ENCODE measurements at regions not wholly inside any gene's neighbourhood (a gene's known extent, or its start where the extent isn't known, plus 50 kb on each side); places are given as distances from the start of the nearest gene placed in this dataset.
"Not testable (repeated sequence)": the region's sequence is repeated elsewhere in the genome, so short reads cannot be mapped to it uniquely, and the experiment has no call there.

DNA sequence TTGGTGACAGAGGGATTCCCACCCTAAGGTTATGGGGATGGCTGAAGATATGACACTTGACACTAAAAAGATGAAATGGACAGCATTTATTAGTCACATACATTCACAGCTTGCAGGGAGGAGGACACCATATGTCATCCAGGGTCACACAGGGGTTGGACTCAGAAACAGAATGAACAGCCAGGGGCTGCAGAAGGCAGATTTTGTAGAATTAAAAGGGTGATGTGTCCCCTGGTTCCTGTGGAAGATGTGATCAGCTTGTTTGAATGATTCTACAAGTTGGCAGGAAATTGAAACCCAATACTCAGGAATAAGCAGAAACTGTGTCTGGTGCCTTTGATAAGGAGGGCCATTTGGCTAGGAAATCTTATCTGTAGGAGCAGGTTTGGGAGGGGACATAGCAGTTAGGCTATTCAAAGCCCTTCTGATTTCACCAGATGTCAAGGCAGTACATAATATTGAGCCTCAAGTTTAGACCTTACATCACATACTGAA, 102.3 kb upstream of the GRIN3A start:
- Histone ChIP-seq H3K14ac (ENCODE audit: low read length) (no peak overlapping the region), H3K4me3 (ENCODE audit: low read length in 2 of 2) (no peak overlapping the region), H3K9me3 (replicated peaks in 1 of 2; ENCODE audit: control insufficient read depth in 2 of 2, insufficient read depth in 1 of 2, low read depth in 1 of 2, low read length in 2 of 2) (no peaks in the 10 kb centered on the region), H3K4ac (ENCODE audit: low read length) (no peak overlapping the region), H4K8ac (ENCODE audit: low read depth, low read length) (no peak overlapping the region), H3K4me1 (ENCODE audit: control insufficient read depth in 2 of 2, insufficient read depth in 1 of 2, low read depth in 1 of 2, low read length in 2 of 2) (peaks cover 0 to 3% of the 10 kb centered on the region in 2 donors), H3K4me2 (ENCODE audit: insufficient read depth, low read length, poor library complexity, severe bottlenecking) (no peak overlapping the region), H4K91ac (ENCODE audit: low read depth, low read length, poor library complexity) (no peak overlapping the region), H2BK5ac (ENCODE audit: low read length) (no peak overlapping the region), H2BK15ac (ENCODE audit: low read length) (no peak overlapping the region), H3K23ac (ENCODE audit: low read depth, low read length, poor library complexity) (no peak overlapping the region), H2BK12ac (ENCODE audit: low read length) (no peak overlapping the region), H3K9ac (ENCODE audit: low read depth, low read length, poor library complexity) (no peak overlapping the region), H3K18ac (ENCODE audit: low read length) (no peak overlapping the region), H3K79me1 (ENCODE audit: low read depth, low read length) (no peaks in the 10 kb centered on the region), H2BK120ac (ENCODE audit: low read depth, low read length) (no peak overlapping the region), H3K36me3 (replicated peaks in 1 of 2; ENCODE audit: control insufficient read depth in 2 of 2, insufficient read depth in 2 of 2, low read length in 2 of 2) (no peaks in the 10 kb centered on the region), H3K27me3 (ENCODE audit: control insufficient read depth in 3 of 3, insufficient read depth in 3 of 3, low read depth in 1 of 3, low read length in 3 of 3) (no peaks in the 10 kb centered on the region), H3K27ac (replicated peaks; ENCODE audit: low read length) (no peak overlapping the region), H2AFZ (ENCODE audit: low read length) (no peak overlapping the region), H2AK5ac (ENCODE audit: low read depth, low read length) (no peak overlapping the region)
- DNase-seq (ENCODE audit: low spot score), result no peak

DNA sequence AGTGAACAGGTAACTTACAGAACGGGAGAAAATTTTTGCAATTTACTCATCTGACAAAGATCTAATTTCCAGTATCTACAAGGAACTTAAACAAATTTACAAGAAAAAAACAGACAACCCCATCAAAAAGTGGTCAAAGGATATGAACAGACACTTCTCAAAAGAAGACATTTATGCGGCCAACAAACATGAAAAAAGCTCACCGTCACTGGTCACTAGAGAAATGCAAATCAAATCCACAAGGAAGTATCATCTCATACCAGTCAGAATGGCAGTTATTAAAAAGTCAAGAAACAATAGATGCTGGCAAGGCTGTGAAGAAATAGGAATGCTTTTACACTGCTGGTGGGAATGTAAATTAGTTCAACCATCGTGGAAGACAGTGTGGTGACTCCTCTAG, 100.5 kb upstream of the GRIN3A start:
- H2BK5ac ChIP-seq (ENCODE audit: low read length); H2AK5ac ChIP-seq (ENCODE audit: low read depth, low read length); H2BK12ac ChIP-seq (ENCODE audit: low read length); H4K91ac ChIP-seq (ENCODE audit: low read depth, low read length, poor library complexity); H3K27me3 ChIP-seq (ENCODE audit: control insufficient read depth in 3 of 3, insufficient read depth in 3 of 3, low read depth in 1 of 3, low read length in 3 of 3); H3K23ac ChIP-seq (ENCODE audit: low read depth, low read length, poor library complexity); H2BK15ac ChIP-seq (ENCODE audit: low read length); H3K79me1 ChIP-seq (ENCODE audit: low read depth, low read length); H3K4me2 ChIP-seq (ENCODE audit: insufficient read depth, low read length, poor library complexity, severe bottlenecking); H2AFZ ChIP-seq (ENCODE audit: low read length); H3K36me3 ChIP-seq (replicated peaks in 1 of 2; ENCODE audit: control insufficient read depth in 2 of 2, insufficient read depth in 2 of 2, low read length in 2 of 2); H2BK120ac ChIP-seq (ENCODE audit: low read depth, low read length); H3K18ac ChIP-seq (ENCODE audit: low read length); H3K9ac ChIP-seq (ENCODE audit: low read depth, low read length, poor library complexity); H4K8ac ChIP-seq (ENCODE audit: low read depth, low read length); H3K14ac ChIP-seq (ENCODE audit: low read length); H3K27ac ChIP-seq (replicated peaks; ENCODE audit: low read length); H3K4ac ChIP-seq (ENCODE audit: low read length); H3K4me1 ChIP-seq (ENCODE audit: control insufficient read depth in 2 of 2, insufficient read depth in 1 of 2, low read depth in 1 of 2, low read length in 2 of 2); H3K4me3 ChIP-seq (ENCODE audit: low read length in 2 of 2); H3K9me3 ChIP-seq (replicated peaks in 1 of 2; ENCODE audit: control insufficient read depth in 2 of 2, insufficient read depth in 1 of 2, low read depth in 1 of 2, low read length in 2 of 2); DNase-seq (ENCODE audit: low spot score): not testable (repeated sequence)
- no CpG with 5 or more reads among the region's 4 CpGs for WGBS, 2 donors (ENCODE audit: extremely low coverage in 2 of 2, insufficient read length in 2 of 2, insufficient replicate concordance in 1 of 2)

DNA sequence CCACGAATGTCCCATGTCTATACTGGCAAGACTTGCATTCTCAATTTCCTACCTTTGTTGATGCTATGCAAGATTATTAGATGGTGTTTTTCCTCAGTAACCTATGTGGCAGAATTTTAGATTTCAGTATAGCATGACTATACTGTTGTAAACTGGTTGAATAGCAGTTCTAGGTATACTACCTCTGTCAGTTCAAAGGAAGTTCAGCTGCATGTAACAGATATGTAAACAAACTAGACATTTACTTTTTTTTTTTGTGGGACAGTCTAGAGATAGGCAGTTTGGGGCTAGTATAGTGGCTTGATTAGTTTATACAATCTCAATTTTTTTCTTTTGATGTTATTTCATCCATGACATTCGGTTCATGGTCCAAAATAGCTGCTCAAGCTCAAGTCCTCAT, 97.6 kb upstream of the GRIN3A start:
- no peak overlapping the region for H3K27ac ChIP-seq (replicated peaks; ENCODE audit: low read length)
- no peak overlapping the region for H3K9ac ChIP-seq (ENCODE audit: low read depth, low read length, poor library complexity)
- H3K18ac ChIP-seq (ENCODE audit: low read length), result no peak overlapping the region
- H4K8ac ChIP-seq (ENCODE audit: low read depth, low read length), result no peak overlapping the region
- H4K91ac ChIP-seq (ENCODE audit: low read depth, low read length, poor library complexity), result no peak overlapping the region
- WGBS, 2 donors (ENCODE audit: extremely low coverage in 2 of 2, insufficient read length in 2 of 2, insufficient replicate concordance in 1 of 2), result no CpG with 5 or more reads among the region's 2 CpGs
- no peaks in the 10 kb centered on the region for H3K9me3 ChIP-seq (replicated peaks in 1 of 2; ENCODE audit: control insufficient read depth in 2 of 2, insufficient read depth in 1 of 2, low read depth in 1 of 2, low read length in 2 of 2)
- no peak overlapping the region for H2BK12ac ChIP-seq (ENCODE audit: low read length)
- DNase-seq (ENCODE audit: low spot score), result no peak
- H3K27me3 ChIP-seq (ENCODE audit: control insufficient read depth in 3 of 3, insufficient read depth in 3 of 3, low read depth in 1 of 3, low read length in 3 of 3), result no peaks in the 10 kb centered on the region
- H3K4me2 ChIP-seq (ENCODE audit: insufficient read depth, low read length, poor library complexity, severe bottlenecking), result no peak overlapping the region
- H2AFZ ChIP-seq (ENCODE audit: low read length), result no peak overlapping the region
- no peak overlapping the region for H2BK15ac ChIP-seq (ENCODE audit: low read length)
- H3K4me3 ChIP-seq (ENCODE audit: low read length in 2 of 2), result no peak overlapping the region
- no peak overlapping the region for H3K4ac ChIP-seq (ENCODE audit: low read length)
- no peak overlapping the region for H3K14ac ChIP-seq (ENCODE audit: low read length)
- no peaks in the 10 kb centered on the region for H3K36me3 ChIP-seq (replicated peaks in 1 of 2; ENCODE audit: control insufficient read depth in 2 of 2, insufficient read depth in 2 of 2, low read length in 2 of 2)
- no peaks in the 10 kb centered on the region for H3K79me1 ChIP-seq (ENCODE audit: low read depth, low read length)
- no peak overlapping the region for H3K23ac ChIP-seq (ENCODE audit: low read depth, low read length, poor library complexity)
- H2AK5ac ChIP-seq (ENCODE audit: low read depth, low read length), result no peak overlapping the region
- no peak overlapping the region for H2BK5ac ChIP-seq (ENCODE audit: low read length)
- H3K4me1 ChIP-seq (ENCODE audit: control insufficient read depth in 2 of 2, insufficient read depth in 1 of 2, low read depth in 1 of 2, low read length in 2 of 2), result no peaks in the 10 kb centered on the region
- no peak overlapping the region for H2BK120ac ChIP-seq (ENCODE audit: low read depth, low read length)

DNA sequence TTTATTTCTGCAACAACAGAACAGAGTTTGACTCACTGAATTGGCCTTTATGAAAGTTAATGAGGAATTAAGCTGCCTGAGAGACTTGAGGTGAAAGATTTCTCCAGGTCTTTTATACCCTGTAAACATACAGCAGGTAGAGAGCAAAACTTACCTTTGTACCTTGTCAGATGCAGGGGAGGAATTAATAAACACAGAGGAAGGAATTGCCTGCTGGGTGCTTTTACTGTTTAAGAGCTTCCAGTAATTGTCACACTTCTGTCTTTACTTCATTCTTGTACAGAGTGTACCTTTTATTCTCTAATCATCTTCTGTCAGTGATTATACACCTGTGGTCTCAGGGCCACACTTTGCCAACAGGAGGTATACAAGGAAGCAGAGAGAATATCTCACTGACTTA, 94.0 kb upstream of the GRIN3A start:
- no peak overlapping the region for H2BK120ac ChIP-seq (ENCODE audit: low read depth, low read length)
- no peak overlapping the region for H3K4me2 ChIP-seq (ENCODE audit: insufficient read depth, low read length, poor library complexity, severe bottlenecking)
- H2AK5ac ChIP-seq (ENCODE audit: low read depth, low read length), result no peak overlapping the region
- no peak overlapping the region for H4K91ac ChIP-seq (ENCODE audit: low read depth, low read length, poor library complexity)
- no peak overlapping the region for H2BK15ac ChIP-seq (ENCODE audit: low read length)
- no peak overlapping the region for H2AFZ ChIP-seq (ENCODE audit: low read length)
- no peak overlapping the region for H2BK5ac ChIP-seq (ENCODE audit: low read length)
- H3K4me1 ChIP-seq (ENCODE audit: control insufficient read depth in 2 of 2, insufficient read depth in 1 of 2, low read depth in 1 of 2, low read length in 2 of 2), result no peaks in the 10 kb centered on the region
- H3K4me3 ChIP-seq (ENCODE audit: low read length in 2 of 2), result no peak overlapping the region
- H3K27me3 ChIP-seq (ENCODE audit: control insufficient read depth in 3 of 3, insufficient read depth in 3 of 3, low read depth in 1 of 3, low read length in 3 of 3), result no peaks in the 10 kb centered on the region
- H3K18ac ChIP-seq (ENCODE audit: low read length), result no peak overlapping the region
- no peak overlapping the region for H3K27ac ChIP-seq (replicated peaks; ENCODE audit: low read length)
- no peak overlapping the region for H2BK12ac ChIP-seq (ENCODE audit: low read length)
- no peaks in the 10 kb centered on the region for H3K79me1 ChIP-seq (ENCODE audit: low read depth, low read length)
- no peaks in the 10 kb centered on the region for H3K36me3 ChIP-seq (replicated peaks in 1 of 2; ENCODE audit: control insufficient read depth in 2 of 2, insufficient read depth in 2 of 2, low read length in 2 of 2)
- H3K14ac ChIP-seq (ENCODE audit: low read length), result no peak overlapping the region
- no peak overlapping the region for H3K4ac ChIP-seq (ENCODE audit: low read length)
- DNase-seq (ENCODE audit: low spot score), result no peak
- no peaks in the 10 kb centered on the region for H3K9me3 ChIP-seq (replicated peaks in 1 of 2; ENCODE audit: control insufficient read depth in 2 of 2, insufficient read depth in 1 of 2, low read depth in 1 of 2, low read length in 2 of 2)
- no peak overlapping the region for H3K23ac ChIP-seq (ENCODE audit: low read depth, low read length, poor library complexity)
- H4K8ac ChIP-seq (ENCODE audit: low read depth, low read length), result no peak overlapping the region
- H3K9ac ChIP-seq (ENCODE audit: low read depth, low read length, poor library complexity), result no peak overlapping the region

Data from neuronal stem cell (in vitro differentiated cells).